ENCODE measurements at regions not wholly inside any gene's neighbourhood (a gene's known extent, or its start where the extent isn't known, plus 50 kb on each side); places are given as distances from the start of the nearest gene placed in this dataset.

GRCh38 chr4:52311464-52312125 lies 260.5 kb downstream of the SPATA18 start:
- ATAC-seq = no peak
- no peaks in the 10 kb centered on the region for H3K27me3 Mint-ChIP-seq (ENCODE audit: low read depth)
- H3K9me3 Mint-ChIP-seq = peaks cover 17% of the 10 kb centered on the region
- no peak overlapping the region for H3K4me3 Mint-ChIP-seq
- no peaks in the 10 kb centered on the region for H3K36me3 Mint-ChIP-seq
- POLR2A ChIA-PET = no interaction called here
- TF ChIP-seq RORB (CRISPR knock-in tag; IDR thresholded peaks at IDR 0.05) = no peak
- no peak for TF ChIP-seq EMX1 (CRISPR knock-in tag; IDR thresholded peaks at IDR 0.05)
- TF ChIP-seq CREM (CRISPR knock-in tag; IDR thresholded peaks at IDR 0.05) = no peak
- no peak for DNase-seq (ENCODE audit: low spot score)
- CTCF ChIA-PET = no interaction called here
- H3K4me1 Mint-ChIP-seq = peaks cover 12% of the 10 kb centered on the region
- no peak overlapping the region for H3K27ac Mint-ChIP-seq

DNA sequence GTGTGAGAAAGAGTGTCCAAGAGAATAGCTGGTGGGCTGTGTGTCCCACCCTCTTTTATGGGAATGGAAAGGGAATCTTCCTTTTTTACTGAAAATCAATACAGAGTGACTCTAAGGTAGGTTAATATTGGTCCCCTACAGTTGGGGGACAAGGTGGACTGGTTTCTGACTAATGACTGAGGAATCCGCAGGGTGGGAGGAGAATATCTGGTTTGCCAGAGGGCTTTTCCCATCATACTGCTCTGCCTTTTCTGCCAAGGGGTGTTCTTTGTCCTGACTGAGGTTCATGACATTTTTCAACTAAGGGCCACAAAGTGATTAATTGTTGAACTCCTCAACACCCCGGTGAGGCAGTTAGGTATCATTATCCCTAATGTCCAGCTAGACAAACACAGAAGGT lies 261.6 kb downstream of the SPATA18 start:
- peaks cover 11% of the 10 kb centered on the region for H3K9me3 Mint-ChIP-seq
- H3K27me3 Mint-ChIP-seq (ENCODE audit: low read depth) = no peaks in the 10 kb centered on the region
- no peak for TF ChIP-seq FOXJ3 (CRISPR knock-in tag; IDR thresholded peaks at IDR 0.05; ENCODE audit: borderline replicate concordance)
- TF ChIP-seq, protein P1, sequence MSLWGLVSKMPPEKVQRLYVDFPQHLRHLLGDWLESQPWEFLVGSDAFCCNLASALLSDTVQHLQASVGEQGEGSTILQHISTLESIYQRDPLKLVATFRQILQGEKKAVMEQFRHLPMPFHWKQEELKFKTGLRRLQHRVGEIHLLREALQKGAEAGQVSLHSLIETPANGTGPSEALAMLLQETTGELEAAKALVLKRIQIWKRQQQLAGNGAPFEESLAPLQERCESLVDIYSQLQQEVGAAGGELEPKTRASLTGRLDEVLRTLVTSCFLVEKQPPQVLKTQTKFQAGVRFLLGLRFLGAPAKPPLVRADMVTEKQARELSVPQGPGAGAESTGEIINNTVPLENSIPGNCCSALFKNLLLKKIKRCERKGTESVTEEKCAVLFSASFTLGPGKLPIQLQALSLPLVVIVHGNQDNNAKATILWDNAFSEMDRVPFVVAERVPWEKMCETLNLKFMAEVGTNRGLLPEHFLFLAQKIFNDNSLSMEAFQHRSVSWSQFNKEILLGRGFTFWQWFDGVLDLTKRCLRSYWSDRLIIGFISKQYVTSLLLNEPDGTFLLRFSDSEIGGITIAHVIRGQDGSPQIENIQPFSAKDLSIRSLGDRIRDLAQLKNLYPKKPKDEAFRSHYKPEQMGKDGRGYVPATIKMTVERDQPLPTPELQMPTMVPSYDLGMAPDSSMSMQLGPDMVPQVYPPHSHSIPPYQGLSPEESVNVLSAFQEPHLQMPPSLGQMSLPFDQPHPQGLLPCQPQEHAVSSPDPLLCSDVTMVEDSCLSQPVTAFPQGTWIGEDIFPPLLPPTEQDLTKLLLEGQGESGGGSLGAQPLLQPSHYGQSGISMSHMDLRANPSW (CRISPR knock-in tag; conservative IDR thresholded peaks at IDR 0.05; ENCODE audit: low read depth) = no peak
- TF ChIP-seq USF2 (CRISPR knock-in tag; IDR thresholded peaks at IDR 0.05) = no peak
- TF ChIP-seq GRHL2 (CRISPR knock-in tag; IDR thresholded peaks at IDR 0.05; ENCODE audit: insufficient replicate concordance, severe bottlenecking) = no peak
- TF ChIP-seq CBFB (CRISPR knock-in tag; IDR thresholded peaks at IDR 0.05; ENCODE audit: low read depth) = no peak
- TF ChIP-seq TEAD1 (CRISPR knock-in tag; IDR thresholded peaks at IDR 0.05) = no peak
- H3K27ac Mint-ChIP-seq = no peak overlapping the region
- no peak overlapping the region for H3K4me3 Mint-ChIP-seq
- H3K4me1 Mint-ChIP-seq = peaks cover 12% of the 10 kb centered on the region
- DNase-seq (ENCODE audit: low spot score) (no peak), ATAC-seq (no peak; the same call in none of the 2 replicates)
- no peaks in the 10 kb centered on the region for H3K36me3 Mint-ChIP-seq
- ChIA-PET POLR2A (no interaction called here), CTCF (no interaction called here)

DNA sequence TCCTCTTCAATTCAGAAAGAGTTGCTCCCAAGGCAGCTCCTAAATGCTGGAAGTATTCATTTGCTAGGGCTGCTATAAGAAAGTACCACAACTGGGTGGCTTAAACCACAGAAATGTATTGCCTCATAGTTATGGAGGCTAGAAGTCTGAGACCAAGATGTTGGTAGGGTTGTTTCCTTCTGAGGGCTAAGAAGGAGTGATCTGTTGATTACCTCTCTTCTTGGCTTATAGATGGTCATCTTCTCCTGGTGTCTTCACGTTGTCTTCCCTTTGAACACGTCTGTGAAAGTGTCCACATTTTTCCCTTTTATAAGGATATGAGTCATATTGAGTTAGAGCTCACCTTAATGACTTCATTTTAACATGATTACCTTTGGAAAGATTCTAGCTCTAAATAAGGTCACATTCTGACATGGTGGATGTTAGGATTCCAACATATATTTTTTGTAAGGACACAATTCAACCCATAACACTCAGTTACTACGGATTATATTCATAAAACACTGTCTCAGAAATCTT lies 266.3 kb downstream of the SPATA18 start:
- Mint-ChIP-seq H3K36me3 (peaks cover 3% of the 10 kb centered on the region; the same call in 1 of the 2 replicates), H3K9me3 (peaks cover 8% of the 10 kb centered on the region; the same call in 1 of the 2 replicates), H3K27ac (no peak overlapping the region), H3K4me3 (no peak overlapping the region), H3K27me3 (ENCODE audit: low read depth) (no peaks in the 10 kb centered on the region), H3K4me1 (peaks cover 7% of the 10 kb centered on the region)
- DNase-seq (ENCODE audit: low spot score) (no peak), ATAC-seq (no peak)
- no peak for TF ChIP-seq USF2 (CRISPR knock-in tag; IDR thresholded peaks at IDR 0.05)
- no peak for TF ChIP-seq TEAD1 (CRISPR knock-in tag; IDR thresholded peaks at IDR 0.05)
- no peak for TF ChIP-seq ZNF232 (CRISPR knock-in tag; IDR thresholded peaks at IDR 0.05)
- TF ChIP-seq PRRX2 (CRISPR knock-in tag; IDR thresholded peaks at IDR 0.05) = no peak
- no peak for TF ChIP-seq ZNF317 (CRISPR knock-in tag; IDR thresholded peaks at IDR 0.05; ENCODE audit: borderline replicate concordance, low read depth)
- TF ChIP-seq HMGXB4 (CRISPR knock-in tag; IDR thresholded peaks at IDR 0.05) = no peak
- TF ChIP-seq TP53 (CRISPR knock-in tag; IDR thresholded peaks at IDR 0.05) = no peak
- no peak for TF ChIP-seq IRF1 (CRISPR knock-in tag; IDR thresholded peaks at IDR 0.05)
- ChIA-PET POLR2A (no interaction called here), CTCF (no interaction called here)
